Testis (tissue), 2 donors: ENCODE measurements at regions not wholly inside any gene's neighbourhood (a gene's known extent, or its start where the extent isn't known, plus 50 kb on each side); places are given as distances from the start of the nearest gene placed in this dataset.

Experiments
- DNase-seq: peaks from one replicate; pipeline ENCODE4 v3.0.0-alpha.2; 2019
- H3K27ac ChIP-seq, 2 donors: fragments of 200-600 bp; sonication (generic); one replicate each; pipeline ENCODE4 v1.5.1; 2019
- H3K27me3 ChIP-seq: fragments of 200-600 bp; sonication (generic); one replicate; pipeline ENCODE4 v1.5.1; 2019
- H3K36me3 ChIP-seq: fragments of 200-600 bp; sonication (generic); one replicate; pipeline ENCODE4 v1.5.1; 2017; ENCODE audit warnings: low read depth; ENCODE audit errors: missing control alignments
- H3K4me1 ChIP-seq: fragments of 200-600 bp; sonication (generic); one replicate; pipeline ENCODE4 v1.5.1; 2019
- H3K4me3 ChIP-seq, 2 donors: fragments of 200-600 bp; sonication (generic); one replicate each; pipeline ENCODE4 v1.5.1; 2017 to 2019
- H3K9me3 ChIP-seq: fragments of 200-600 bp; sonication (generic); one replicate; pipeline ENCODE4 v1.5.1; 2017
- POLR2A ChIP-seq: fragments of 450-650 bp; IDR thresholded peaks from one replicate; pipeline ENCODE4 v1.6.1; 2017; ENCODE audit warnings: antibody characterized with exemption, mild to moderate bottlenecking, moderate library complexity
- WGBS, 2 donors: methylation state at CpG; one replicate each; pipeline ENCODE4 v1.1.5; 2018; 5-methylcytosine and 5-hydroxymethylcytosine counted together
- intact Hi-C: fragments of 100-400 bp; cut with DNase I; formaldehyde crosslinking; loops from one replicate; pipeline ENCODE4 v1.15.1; 2023; ENCODE audit warnings: low total_unique reads
- TF ChIP-seq, protein P1 (sequence below), 3 experiments: fragments of 450-650 bp in 2 of 3; fragments of 200-600 bp in 1 of 3; sonication (generic) in 1 of 3; IDR thresholded peaks; one replicate each; pipeline ENCODE4 v1.5.1; 2016 to 2019; ENCODE audit warnings: antibody characterized with exemption in 3 of 3, mild to moderate bottlenecking in 2 of 3, moderate library complexity in 1 of 3

DNA sequence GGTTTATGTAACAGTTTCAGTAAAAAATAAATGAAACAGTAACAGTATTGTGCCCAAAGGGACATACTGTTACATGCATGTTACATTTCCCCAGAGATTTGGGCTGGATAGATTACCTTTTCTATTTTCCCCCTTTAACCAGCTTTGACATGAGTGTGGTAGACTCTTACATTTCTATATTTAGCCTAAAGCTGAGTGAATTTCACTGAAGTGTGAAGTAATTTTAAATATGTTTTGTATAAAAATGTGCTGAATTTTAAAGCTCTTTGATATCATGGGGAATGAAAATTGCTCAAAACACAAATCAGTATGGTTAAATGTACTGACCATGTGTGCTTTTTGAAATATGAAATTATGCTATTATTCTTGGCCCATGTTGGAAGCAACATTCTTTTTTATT, 122.3 kb upstream of the CDH10 start:
- H3K27ac ChIP-seq: no peak overlapping the region
- no peaks in the 10 kb centered on the region for H3K4me1 ChIP-seq
- no peaks in the 10 kb centered on the region for H3K9me3 ChIP-seq
- no peak for DNase-seq
- no peaks in the 10 kb centered on the region for H3K36me3 ChIP-seq
- H3K27me3 ChIP-seq: no peaks in the 10 kb centered on the region
- intact Hi-C loops: no loop called here
- no peak overlapping the region for H3K4me3 ChIP-seq
- TF ChIP-seq, protein P1, sequence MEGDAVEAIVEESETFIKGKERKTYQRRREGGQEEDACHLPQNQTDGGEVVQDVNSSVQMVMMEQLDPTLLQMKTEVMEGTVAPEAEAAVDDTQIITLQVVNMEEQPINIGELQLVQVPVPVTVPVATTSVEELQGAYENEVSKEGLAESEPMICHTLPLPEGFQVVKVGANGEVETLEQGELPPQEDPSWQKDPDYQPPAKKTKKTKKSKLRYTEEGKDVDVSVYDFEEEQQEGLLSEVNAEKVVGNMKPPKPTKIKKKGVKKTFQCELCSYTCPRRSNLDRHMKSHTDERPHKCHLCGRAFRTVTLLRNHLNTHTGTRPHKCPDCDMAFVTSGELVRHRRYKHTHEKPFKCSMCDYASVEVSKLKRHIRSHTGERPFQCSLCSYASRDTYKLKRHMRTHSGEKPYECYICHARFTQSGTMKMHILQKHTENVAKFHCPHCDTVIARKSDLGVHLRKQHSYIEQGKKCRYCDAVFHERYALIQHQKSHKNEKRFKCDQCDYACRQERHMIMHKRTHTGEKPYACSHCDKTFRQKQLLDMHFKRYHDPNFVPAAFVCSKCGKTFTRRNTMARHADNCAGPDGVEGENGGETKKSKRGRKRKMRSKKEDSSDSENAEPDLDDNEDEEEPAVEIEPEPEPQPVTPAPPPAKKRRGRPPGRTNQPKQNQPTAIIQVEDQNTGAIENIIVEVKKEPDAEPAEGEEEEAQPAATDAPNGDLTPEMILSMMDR (IDR thresholded peaks at IDR 0.05): no peak
- TF ChIP-seq POLR2A: no peak

DNA sequence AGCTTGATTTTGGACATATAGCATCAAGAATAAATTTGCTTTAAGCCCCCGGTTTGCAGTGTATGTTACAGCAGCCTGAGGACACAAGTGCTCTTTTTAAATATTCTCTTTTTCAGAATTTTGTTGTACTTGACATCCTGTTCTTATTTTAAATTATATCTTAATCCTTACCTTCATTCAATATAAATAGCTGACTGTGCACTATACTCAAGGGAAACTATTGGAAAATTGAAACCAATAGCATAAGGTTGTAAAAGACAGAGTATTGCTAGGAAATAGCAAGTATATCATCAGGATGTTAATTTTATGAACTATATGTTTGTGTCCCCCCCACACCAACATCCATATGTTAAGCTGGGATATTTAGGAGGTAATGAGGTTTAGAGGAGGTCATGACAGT, 120.4 kb upstream of the CDH10 start:
- TF ChIP-seq, protein P1 (IDR thresholded peaks at IDR 0.05): no peak
- no peak for TF ChIP-seq POLR2A
- Histone ChIP-seq H3K4me1 (no peaks in the 10 kb centered on the region), H3K9me3 (no peaks in the 10 kb centered on the region), H3K36me3 (no peaks in the 10 kb centered on the region), H3K27ac (no peak overlapping the region), H3K27me3 (no peaks in the 10 kb centered on the region), H3K4me3 (no peak overlapping the region)
- WGBS, 2 donors: 89 to 96% methylated on average over 1 of the region's 1 CpG
- intact Hi-C loops: no loop called here
- no peak for DNase-seq

DNA sequence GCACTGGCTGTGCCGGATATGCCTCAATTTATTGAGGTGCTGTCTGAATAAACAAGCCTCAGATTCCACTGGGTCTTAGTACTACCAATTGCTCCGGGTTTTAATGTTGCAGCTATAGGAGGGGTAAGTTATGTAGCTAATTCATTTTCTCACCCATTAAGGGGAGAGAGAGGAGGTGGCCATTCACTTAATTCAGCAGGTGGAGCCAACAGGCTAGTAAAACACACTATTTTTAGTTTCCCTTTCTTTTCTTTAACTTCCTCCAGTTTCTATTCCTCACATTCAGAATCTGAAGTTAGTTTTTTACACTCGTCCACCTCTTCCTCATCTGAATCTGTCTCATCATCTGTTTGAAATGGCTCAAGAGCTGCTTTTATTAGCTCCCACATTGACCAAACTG, 105.6 kb upstream of the CDH10 start:
- Histone ChIP-seq H3K27me3 (no peaks in the 10 kb centered on the region), H3K4me3 (no peak overlapping the region), H3K27ac (no peak overlapping the region), H3K4me1 (no peaks in the 10 kb centered on the region), H3K9me3 (no peaks in the 10 kb centered on the region), H3K36me3 (no peaks in the 10 kb centered on the region)
- WGBS, 2 donors: 77 to 79% methylated on average over 3 of the region's 3 CpGs
- intact Hi-C loops: no loop called here
- TF ChIP-seq, protein P1 (IDR thresholded peaks at IDR 0.05): no peak
- TF ChIP-seq POLR2A: no peak
- no peak for DNase-seq

DNA sequence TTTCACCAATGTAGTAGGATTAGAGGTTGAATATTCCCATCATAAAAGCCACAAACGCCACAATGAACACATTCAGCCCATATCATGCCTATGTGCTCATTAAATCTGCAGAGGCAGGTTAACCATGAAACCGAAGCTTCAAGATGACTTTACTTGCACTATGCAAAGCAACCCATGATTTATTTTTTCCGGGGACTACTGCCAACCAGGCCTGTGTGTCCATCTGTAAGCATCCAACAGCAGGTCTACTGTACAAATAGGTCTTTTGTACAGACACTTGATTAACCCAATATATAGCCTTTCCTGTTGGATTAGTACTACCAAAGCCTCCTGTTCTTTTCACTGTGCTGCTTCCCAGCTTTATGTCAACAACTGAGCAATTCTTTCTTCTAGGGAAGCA, 104.9 kb upstream of the CDH10 start:
- H3K9me3 ChIP-seq: no peaks in the 10 kb centered on the region
- H3K27ac ChIP-seq: no peak overlapping the region
- no peaks in the 10 kb centered on the region for H3K36me3 ChIP-seq
- TF ChIP-seq POLR2A: no peak
- no peak overlapping the region for H3K4me3 ChIP-seq
- 87 to 91% methylated on average over 3 of the region's 3 CpGs for WGBS, 2 donors
- no peaks in the 10 kb centered on the region for H3K27me3 ChIP-seq
- DNase-seq: no peak
- no peaks in the 10 kb centered on the region for H3K4me1 ChIP-seq
- intact Hi-C loops: no loop called here

DNA sequence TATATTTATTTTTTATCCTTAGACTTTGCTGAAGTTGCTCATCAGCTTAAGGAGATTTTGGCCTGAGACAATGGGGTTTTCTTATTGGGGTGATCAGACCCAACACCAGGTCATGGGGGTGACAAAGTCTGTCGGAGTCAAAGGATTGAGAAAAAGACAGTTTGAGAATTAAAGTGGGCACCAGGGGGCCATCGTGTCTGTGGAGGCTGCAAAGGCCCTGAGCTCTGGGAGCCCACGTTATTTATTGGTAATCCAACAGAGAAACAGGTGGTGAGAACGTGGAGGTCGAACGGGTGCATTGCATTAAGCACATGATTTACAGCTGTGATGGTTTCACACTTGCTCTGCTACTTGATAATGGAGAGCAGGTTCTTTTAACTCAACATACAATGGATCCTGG, 102.5 kb upstream of the CDH10 start:
- intact Hi-C loops: no loop called here
- no peak for DNase-seq
- H3K4me1 ChIP-seq: no peaks in the 10 kb centered on the region
- 56 to 57% methylated on average over 6 of the region's 6 CpGs for WGBS, 2 donors
- no peak overlapping the region for H3K27ac ChIP-seq
- no peaks in the 10 kb centered on the region for H3K36me3 ChIP-seq
- H3K9me3 ChIP-seq: no peaks in the 10 kb centered on the region
- TF ChIP-seq POLR2A: no peak
- TF ChIP-seq, protein P1 (IDR thresholded peaks at IDR 0.05): no peak
- no peak overlapping the region for H3K4me3 ChIP-seq
- H3K27me3 ChIP-seq: no peaks in the 10 kb centered on the region
